Activated CD4-positive, alpha-beta T cell treated with anti-CD3 and anti-CD28 coated beads, Interleukin-2, amount 50 U/mL, for 48 hours (primary cell): ENCODE measurements at regions not wholly inside any gene's neighbourhood (a gene's known extent, or its start where the extent isn't known, plus 50 kb on each side); places are given as distances from the start of the nearest gene placed in this dataset.

Source experiments
- DNase-seq, 2 experiments: peaks; one replicate each; pipeline ENCODE4 v3.0.0-alpha.2; 2020

DNA sequence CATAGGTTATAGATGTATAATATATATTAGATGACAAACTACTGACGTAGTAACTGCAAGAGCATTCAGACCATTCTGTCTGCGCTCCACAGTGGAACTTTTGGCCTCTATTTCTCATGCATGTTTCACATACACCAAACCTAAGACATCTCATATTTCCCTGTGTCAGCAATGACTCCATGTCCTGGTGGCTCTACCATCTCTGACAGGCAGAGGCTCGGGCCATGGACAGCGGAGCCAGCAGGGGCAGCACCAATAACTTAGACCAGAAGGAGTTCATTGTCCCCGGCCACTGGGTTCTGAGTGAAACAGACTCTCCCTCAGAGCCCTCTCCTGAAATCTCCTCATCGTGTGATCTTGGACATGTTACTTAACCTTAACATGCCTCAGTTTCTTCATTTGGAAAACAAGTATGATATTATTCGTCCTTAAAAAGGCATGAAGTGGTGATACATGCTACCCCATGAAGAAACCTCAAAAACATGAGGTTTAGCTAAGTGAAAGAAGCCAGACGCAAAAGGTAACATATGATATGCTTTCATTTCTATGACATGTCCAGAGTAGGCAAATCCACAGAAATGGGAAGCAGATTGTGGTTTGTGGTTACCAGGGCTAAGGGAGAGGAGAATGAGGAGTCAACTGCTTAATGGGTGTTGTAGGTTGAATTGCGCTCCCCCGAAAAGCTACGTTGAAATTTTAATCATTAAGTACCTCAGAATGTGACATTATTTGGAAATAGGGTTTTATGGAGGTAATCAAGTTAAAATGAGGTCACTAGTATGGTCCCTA is 564.0 kb upstream of the JARID2 start:
- DNase-seq: no peak

DNA sequence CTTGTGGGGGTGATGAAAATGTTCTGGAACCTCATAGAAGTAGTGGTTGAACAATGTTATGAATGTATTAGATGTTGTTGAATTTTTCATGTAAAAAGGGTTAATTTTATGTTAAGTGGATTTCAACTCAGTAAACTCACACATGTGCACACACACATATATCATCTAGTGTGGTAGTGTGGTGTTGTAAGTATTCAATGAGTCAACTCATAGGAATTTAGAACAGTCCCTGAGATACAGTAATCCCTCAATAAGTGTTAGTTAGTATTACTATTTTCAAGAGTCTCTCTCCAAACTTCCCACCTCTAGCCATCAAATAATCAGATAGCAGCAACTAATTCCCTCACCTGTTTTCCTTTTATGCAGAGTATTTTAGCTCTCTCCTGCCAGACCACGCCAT is 563.1 kb upstream of the JARID2 start:
- DNase-seq: no peak

DNA sequence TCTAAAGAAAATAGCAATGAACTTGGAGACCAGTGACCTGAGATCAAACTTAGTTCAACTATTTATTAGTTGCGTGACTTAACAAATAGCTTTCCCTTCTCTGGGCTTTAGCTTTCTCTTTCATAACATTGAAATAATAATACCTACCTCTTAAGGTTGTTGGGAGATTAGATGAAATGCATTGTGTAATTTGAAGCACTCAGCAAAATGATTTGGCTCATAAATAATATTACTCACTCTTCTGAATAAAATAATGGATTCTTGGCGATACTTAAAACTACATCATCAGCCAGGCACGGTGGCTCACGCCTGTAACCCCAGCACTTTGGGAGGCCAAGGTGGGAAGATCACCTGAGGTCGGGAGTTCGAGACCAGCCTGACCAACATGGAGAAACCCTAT is 556.2 kb upstream of the JARID2 start:
- DNase-seq: no peak

DNA sequence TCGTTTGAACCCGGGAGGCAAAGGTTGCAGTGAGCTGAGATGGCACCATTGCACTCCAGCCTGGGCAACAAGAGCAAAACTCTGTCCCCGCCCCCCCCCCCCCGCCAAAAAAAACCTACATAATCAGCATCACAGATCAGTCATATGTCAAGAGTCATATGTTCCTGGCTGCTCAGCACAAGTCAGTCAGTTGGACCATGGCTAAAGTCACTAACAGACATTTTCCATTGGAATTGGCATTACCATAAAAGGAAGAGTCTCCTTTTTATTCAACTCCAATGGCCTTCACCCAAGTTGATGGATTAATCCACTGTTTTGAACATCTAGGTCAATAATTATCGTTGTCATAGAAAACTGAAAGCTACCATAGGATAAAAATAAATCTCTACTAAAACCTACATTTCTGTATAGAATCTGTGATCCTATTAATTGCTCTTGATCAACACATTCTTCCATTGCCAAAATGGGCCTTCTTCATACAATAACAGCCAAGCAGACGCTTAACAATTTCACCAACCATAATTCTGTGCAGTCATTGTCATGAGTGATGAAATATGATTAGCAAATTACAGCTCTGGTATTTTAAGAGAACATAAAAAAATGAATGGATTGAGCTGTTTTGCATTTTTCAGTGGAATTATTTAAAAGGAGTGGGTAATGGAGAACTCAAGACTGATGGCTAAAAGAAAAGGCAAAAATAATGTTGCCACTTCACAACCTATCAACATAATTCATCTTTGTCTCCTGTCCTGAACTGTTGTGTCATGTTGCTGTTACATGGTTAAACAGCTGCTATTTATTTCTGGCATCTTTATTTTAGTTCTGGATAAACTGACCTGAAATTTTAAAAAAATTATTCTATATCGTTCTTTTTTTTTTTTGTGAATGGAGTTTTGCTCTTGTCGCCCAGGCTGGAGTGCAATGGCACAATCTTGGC is 555.5 kb upstream of the JARID2 start:
- no peak for DNase-seq

DNA sequence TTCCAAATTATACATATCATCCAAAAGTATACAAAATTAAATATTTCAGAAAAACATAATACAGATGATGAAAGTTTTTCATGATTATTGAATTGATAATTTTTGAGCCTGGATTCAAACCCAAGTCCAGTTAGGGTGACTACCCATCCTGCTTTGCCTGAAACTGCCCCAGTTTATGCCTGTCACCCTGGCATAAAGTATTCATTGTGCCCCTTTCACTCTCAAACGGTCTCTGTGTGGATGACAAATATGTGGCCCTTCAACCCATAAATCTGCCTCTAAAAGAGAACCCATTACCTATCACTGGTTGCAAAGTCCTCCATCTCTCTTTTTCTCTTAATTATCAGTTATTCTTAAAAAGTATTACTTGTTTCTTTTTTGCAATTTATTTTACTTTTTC is 553.7 kb upstream of the JARID2 start:
- no peak for DNase-seq

DNA sequence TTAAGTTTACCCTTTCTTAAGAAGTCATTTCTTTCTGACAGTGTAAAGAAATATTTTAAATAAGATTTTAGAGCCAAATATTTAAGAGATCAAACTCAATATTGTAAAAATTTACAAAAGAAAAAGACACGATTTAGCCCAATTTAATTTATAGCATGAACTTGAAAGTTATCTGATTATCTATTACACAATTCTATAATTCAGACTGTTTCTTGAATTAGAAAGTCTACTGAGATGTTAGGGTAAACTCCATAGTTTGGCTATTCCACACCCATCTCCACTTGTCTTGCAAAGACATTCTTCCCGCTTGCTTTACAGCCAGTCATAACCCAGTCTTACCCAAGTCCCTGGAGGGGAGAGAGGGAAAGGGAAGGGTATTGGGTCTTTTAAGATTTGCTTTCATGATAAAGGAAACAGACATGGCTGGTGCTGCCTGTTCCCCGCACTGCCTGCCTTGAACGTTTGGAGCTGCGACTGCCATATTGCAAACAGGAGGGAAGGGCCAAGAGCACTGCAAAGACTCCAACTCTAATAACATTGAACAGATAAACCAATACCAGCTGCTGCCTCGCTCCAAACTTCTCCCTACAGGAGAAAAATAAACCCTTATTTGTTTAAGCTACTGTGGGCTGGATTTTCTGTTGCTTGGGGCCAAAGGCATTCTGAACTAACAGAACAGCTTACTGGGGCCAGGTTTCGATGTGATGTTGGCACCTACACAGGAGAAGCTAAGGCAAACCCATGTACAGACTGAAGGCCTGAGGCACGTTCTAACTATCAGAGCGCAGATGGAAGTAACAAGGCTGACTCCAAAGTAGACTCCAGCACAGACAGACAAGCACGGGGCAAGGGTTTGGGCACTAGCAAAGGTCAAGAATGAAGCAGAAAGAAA is 552.3 kb upstream of the JARID2 start:
- DNase-seq: no peak

DNA sequence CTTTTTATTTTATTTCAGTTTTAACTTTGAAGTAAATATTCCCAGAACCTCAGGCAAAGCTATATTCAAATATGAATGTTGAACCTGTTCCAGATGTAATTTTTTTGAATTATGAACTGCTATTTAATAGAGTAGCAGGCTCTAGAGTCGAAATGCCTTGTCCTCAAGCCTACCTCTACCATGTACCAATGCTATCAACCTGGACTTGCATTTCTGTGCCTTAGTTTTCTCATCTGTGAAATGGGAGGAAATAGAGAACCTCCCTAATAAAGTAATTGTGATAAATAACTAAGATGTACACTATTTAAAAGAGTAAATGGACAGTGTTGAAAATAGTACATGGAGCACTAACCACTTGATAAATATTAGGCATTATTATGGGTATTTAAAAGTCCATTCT is 551.6 kb upstream of the JARID2 start:
- no peak for DNase-seq

DNA sequence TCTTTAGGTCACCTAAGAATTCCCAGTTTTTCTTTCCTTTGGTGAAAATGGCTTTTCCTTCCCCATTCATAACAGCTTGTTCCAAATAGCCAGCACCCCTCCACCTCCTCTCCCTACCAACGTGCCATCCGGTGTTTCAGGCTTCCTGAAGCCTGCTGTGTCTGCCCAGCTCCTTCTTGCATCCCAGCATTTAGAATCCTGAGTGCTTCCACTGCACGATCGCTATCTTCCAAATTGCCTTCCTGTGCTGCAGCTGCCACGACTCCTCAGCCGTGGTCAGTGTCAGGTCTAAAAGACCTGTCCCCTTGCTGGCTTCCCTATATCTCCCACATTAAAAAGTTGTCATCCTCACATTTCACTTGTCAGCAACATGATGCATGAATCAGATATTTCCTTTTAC is 550.3 kb upstream of the JARID2 start:
- no peak for DNase-seq

DNA sequence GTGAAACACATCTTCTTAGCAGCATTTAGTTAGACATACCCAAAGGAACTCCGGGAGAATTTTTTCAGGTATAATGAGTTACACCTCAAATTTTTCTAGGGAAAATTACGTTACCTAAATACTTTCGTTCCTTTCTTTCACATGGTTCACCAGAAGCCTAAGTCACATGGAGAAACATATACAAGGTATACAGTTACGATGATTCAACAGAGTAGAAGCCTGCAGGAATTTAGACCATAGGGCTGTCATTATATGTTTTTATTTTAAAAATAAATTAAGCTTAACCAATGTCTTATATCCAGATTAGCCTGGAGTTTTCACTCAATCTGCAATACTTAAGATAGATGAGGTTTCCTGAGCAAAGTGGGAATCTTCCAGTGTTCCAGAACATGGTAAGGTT is 549.5 kb upstream of the JARID2 start:
- no peak for DNase-seq

DNA sequence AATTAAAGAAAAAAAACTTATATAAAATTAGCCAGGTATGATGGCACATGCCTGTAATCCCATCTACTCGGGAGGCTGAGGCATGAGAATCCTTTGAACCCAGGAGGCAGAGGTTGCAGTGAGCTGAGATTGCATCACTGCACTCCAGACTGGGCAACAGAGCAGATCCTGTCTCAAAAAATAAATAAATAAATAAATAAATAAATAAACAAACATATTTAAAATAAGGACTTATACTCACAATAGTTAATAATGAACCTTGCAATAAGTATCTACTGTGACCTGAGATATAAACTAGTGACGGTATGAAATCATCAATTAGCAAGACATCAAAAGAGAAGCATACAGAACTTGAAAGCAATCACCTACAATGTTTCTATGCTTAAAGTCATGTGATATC is 548.4 kb upstream of the JARID2 start:
- DNase-seq: no peak

DNA sequence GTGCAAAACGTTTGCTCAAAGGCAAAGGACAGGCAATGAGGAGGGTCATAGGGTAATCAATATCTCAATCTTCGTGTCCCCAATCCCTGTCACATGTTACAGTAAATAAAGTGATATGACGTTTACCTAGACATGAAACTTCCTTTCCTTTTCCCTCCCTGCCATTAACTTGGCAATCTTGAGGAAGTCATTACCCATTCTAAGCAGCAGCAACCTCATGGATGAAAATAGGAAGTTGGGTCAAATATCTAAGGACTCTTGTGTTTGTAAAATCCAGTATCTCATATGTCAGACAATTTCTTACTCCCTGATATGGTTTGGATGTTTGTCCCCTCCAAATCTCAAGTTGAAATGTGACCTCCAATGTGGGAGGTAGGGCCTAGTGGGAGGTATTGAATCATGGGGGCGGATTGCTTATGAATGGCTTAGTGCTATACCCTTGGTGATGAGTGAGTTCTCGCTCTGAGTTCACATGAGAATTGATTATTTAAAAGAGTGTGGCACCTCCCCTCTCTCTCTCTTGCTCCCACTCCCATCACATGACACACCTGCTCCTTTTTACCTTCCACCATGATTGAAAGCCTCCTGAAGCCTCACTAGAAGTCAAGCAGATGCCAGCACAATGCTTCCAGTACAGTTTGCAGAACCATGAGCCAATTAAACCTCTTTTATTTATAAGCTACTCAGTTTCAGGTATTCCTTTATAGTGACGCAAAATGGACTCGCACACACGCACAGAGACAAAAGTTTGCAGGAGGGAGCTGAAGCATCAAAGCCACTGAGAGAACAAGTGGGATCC is 545.9 kb upstream of the JARID2 start:
- DNase-seq: no peak

DNA sequence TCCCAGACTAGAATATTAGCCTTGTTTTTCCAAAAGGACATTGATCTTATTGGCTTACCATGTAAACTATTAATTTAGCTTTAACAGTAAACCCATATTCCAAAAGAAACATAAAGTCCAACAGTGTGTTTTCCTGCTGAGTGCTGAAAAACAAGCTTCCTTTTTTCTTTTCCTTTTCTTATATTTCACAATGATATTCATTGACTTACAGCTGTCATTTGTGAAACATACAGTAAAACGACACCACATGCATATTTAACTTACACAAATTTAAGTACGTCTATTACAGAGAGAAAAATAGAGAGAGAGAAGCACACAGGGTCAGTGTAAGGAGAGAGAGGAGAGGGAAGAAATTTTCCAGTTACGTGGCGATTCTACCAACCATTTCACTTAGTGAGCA is 543.9 kb upstream of the JARID2 start:
- DNase-seq: no peak

DNA sequence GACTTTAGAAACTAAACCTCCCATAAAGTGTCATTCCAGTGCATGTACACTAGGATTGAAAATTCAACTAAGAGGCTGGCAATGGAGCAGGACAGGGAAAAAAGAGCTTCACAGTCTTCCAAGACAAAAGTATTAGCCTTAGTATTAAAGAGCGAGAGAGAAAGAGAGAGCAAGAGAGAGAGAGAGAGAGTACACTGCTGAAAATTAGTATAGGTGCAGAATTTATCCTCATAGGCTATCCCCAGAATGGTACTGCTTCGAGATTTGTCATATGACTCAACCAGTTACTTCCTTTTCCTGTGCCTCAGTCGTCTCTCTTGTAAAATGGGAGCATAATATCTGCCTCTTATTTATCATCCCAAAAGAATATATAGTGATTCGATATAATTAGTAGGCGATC is 543.2 kb upstream of the JARID2 start:
- no peak for DNase-seq

DNA sequence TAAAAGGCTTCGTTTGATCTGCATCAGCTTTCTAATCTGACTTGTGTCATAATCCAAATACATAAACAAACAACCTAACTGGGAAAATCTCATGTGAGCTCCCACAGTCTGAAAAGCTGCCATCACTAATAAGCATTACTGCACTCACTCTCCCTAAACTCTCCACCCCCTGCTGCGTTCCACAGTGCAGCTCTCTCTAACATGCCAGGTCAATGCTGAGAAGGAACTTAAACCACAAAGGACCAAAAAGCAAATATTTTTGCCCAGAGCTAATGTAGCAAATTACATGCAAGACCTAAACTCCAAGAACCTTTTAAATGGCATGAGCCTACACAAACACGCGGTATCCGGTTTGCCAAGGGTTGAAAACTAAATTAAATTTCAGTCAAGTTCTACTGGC is 542.3 kb upstream of the JARID2 start:
- DNase-seq: no peak

DNA sequence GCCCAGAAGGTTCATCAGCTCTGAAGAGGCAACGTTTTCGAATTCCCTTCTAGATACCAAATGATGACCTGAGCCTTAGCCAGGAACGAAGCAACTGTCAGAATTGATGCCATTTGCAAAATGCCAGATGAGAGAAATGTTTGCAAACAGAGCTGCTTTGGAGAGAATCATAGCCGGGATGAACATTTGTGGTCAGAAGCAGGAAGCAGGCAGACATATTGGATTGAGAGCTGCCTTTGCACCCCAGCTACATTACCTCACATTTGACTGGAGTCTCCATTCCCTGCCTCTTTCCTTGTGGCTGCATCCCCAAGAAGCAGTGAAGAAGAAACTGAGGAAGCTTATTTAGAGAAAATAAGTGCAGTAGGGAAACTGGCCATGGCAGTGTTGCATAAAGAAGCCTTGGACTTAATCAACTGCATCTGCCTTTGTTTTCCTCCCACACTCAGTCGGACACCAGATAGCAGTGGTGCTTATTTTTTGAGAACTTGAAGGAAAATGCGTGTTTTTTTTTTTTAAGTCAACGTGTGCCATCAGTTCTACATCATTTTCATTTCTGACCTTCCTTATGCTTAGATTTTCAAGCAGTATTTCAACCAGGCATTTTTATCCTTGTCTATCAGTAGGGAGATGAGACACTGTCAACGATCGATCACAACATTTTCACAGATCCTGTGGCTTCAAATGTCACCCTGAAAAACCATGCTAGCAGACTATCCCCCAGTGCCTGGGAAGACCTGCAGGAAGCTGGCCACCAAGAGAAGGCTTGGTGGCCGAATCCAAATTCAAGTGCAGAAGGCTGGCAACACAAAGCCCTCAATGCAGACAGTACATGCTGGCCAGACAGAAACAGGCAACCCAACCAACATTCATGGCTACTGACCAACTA is 541.2 kb upstream of the JARID2 start:
- no peak for DNase-seq

DNA sequence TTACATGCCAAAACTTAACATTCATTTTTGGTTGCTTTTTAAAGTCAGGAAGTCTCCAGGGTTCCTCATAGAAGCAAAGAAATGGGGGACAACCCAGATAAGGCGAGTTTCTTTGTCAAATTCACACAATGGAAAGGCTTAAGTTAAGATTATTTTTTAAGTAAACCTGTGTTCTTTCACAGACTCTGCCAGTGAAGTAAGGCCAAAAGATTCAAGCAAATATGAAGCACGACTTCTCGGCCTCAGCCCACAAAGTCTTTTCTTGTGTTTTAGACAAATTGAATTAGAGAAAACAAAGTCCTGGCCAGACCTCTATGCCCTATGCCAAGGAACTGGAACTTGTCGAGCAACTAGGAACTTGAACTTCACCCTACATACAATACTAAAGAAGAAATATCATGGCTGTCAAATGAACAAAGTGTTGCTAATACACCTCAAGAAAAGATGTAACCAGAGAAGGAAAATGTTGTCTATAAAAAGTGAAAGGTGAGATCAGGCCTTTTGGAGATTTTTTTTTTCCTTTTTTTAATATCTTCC is 540.0 kb upstream of the JARID2 start:
- no peak for DNase-seq

DNA sequence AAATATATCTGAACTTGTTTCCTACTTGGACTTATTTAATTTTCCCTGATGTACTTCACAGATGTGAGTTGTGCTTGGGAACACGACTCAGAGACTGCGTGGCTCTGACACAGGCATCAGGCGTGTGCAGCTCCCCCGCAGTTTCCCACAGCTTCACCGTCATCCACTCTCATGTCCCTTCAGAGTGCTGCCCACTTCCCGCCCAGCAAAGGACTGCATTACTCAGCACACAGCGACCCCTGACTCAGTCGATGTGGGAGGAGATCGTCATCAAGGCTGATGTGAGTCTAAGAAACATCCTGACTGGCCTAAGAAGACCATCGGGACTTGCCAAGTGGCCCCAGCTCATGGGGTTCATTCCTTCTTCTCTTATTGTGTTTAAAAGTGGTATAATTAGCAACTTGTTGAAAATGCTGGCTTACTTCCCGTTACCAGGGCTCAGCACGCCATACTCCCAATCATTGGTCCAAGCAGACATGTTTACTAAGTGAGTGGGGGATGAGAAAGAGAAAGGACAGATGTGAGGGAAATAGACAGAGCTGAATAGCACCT is 539.4 kb upstream of the JARID2 start:
- peak; percentile 84 to 89 for DNase-seq

DNA sequence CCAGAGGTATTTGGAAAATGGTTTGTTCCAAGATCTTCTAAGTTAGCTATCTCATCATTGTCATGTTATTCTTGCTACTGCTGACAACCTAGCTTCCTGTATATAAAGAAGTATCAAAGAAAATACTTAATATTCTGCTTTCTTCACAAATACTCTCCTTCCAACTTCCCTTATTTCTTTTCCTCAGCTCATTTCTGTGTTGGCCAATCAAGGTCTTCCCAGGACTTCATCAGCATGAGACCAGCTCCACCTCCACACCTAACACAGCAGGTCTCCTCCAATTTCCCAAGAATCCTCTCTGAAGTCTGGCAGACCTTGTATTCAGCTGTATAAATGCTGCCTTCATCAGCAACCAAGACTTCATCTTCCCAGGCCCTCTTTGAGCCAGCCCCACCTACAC is 538.6 kb upstream of the JARID2 start:
- no peak for DNase-seq

DNA sequence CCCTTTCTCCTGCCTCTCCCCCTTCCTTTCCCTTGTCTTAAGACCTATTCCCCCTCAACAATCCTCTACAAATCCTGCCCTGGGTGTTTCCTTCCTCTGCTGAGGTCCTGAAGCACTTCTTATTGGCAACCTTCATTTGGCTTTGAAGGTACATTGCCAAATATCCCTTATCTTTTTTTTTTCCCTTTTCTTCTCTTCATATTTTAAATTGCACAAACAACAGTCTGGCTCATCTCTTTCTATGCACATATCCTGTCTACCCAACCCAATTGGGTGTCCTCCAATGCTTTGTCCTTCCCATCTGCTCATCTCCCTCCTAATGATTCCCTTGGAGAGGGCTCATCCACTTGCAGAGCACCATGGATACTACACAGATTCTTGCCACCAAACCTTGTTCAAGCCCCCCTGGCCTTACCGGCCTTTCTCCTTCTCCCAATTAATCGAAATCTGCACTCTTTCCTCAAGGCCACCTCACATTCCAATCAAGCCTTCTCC is 537.9 kb upstream of the JARID2 start:
- DNase-seq: no peak

DNA sequence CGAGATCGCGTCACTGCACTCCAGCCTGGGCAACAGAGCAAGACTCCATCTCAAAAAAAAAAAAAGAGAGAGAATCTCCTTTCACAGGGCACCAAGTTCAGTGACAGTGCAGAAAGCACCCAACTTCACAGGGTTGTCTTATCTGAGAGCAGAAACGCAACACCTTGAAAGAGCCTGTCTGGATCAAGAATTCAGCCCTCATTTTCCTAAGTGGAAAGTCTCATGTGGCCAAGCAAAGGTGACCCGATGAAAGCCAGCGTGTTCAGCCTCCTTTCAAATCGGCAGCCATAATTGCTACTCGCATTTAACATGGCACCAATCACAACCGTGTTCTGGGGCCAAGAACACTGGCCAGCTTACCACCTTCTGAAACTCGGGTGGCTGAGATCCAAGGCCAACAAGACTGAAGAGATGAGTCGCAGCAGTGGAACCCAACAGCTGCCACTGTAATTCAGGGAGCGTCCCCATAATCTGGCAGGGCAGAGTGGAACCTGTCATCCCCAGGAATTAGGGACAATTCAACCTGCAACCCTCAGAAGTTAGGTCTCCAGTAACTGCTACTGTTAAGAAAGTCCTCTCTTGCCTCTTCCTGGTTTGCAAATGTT is 536.7 kb upstream of the JARID2 start:
- no peak for DNase-seq
